ENCODE measurements at regions not wholly inside any gene's neighbourhood (a gene's known extent, or its start where the extent isn't known, plus 50 kb on each side); places are given as distances from the start of the nearest gene placed in this dataset.
"Not testable (repeated sequence)": the region's sequence is repeated elsewhere in the genome, so short reads cannot be mapped to it uniquely, and the experiment has no call there.

GRCh38 chr5:85395526-85395925 is 1010.8 kb upstream of the EDIL3 start:
- Mint-ChIP-seq H3K4me1 (ENCODE audit: low read depth) (no peaks in the 10 kb centered on the region), H3K36me3 (ENCODE audit: low read depth) (no peaks in the 10 kb centered on the region), H3K27ac (no peak overlapping the region), H3K27me3 (no peaks in the 10 kb centered on the region), H3K9me3 (peaks cover 5% of the 10 kb centered on the region), H3K4me3 (no peak overlapping the region)

- Mint-ChIP-seq H3K4me1 (ENCODE audit: low read depth) (no peaks in the 10 kb centered on the region), H3K9me3 (peaks cover 5% of the 10 kb centered on the region), H3K27ac (no peak overlapping the region), H3K36me3 (ENCODE audit: low read depth) (no peaks in the 10 kb centered on the region), H3K27me3 (no peaks in the 10 kb centered on the region), H3K4me3 (no peak overlapping the region)
Observed at GRCh38 chr5:85397451-85397850, 1012.8 kb upstream of the EDIL3 start.

GRCh38 chr5:85428426-85428934 is 1043.8 kb upstream of the EDIL3 start:
- Mint-ChIP-seq H3K27me3 (no peaks in the 10 kb centered on the region), H3K36me3 (ENCODE audit: low read depth) (no peaks in the 10 kb centered on the region), H3K27ac (no peak overlapping the region), H3K4me1 (ENCODE audit: low read depth) (no peaks in the 10 kb centered on the region), H3K9me3 (peaks cover 14% of the 10 kb centered on the region), H3K4me3 (no peak overlapping the region)

GRCh38 chr5:85431726-85432125 is 1047.0 kb upstream of the EDIL3 start:
- not testable (repeated sequence) for H3K4me3 Mint-ChIP-seq; H3K36me3 Mint-ChIP-seq (ENCODE audit: low read depth); H3K4me1 Mint-ChIP-seq (ENCODE audit: low read depth); H3K27ac Mint-ChIP-seq; H3K27me3 Mint-ChIP-seq
- peaks cover 21% of the 10 kb centered on the region for H3K9me3 Mint-ChIP-seq

- no peaks in the 10 kb centered on the region for H3K27me3 Mint-ChIP-seq
- peaks cover 15% of the 10 kb centered on the region for H3K9me3 Mint-ChIP-seq
- H3K36me3 Mint-ChIP-seq (ENCODE audit: low read depth), result no peaks in the 10 kb centered on the region
- no peak overlapping the region for H3K27ac Mint-ChIP-seq
- no peaks in the 10 kb centered on the region for H3K4me1 Mint-ChIP-seq (ENCODE audit: low read depth)
- no peak overlapping the region for H3K4me3 Mint-ChIP-seq
Observed at GRCh38 chr5:85441156-85441555, 1056.5 kb upstream of the EDIL3 start.

- Mint-ChIP-seq H3K27me3 (no peaks in the 10 kb centered on the region), H3K36me3 (ENCODE audit: low read depth) (no peaks in the 10 kb centered on the region), H3K27ac (no peak overlapping the region), H3K4me1 (ENCODE audit: low read depth) (no peaks in the 10 kb centered on the region), H3K4me3 (no peak overlapping the region), H3K9me3 (peaks cover 15% of the 10 kb centered on the region)
Observed at GRCh38 chr5:85441853-85442252, 1057.2 kb upstream of the EDIL3 start.

GRCh38 chr5:85452322-85453025 is 1067.8 kb upstream of the EDIL3 start:
- Mint-ChIP-seq H3K4me3 (no peak overlapping the region), H3K36me3 (ENCODE audit: low read depth) (no peaks in the 10 kb centered on the region), H3K9me3 (peaks cover 10% of the 10 kb centered on the region), H3K27ac (no peak overlapping the region), H3K27me3 (no peaks in the 10 kb centered on the region), H3K4me1 (ENCODE audit: low read depth) (no peaks in the 10 kb centered on the region)

GRCh38 chr5:85453026-85453349 is 1068.3 kb upstream of the EDIL3 start:
- Mint-ChIP-seq H3K36me3 (ENCODE audit: low read depth) (no peaks in the 10 kb centered on the region), H3K4me1 (ENCODE audit: low read depth) (no peaks in the 10 kb centered on the region), H3K4me3 (no peak overlapping the region), H3K9me3 (peaks cover 14% of the 10 kb centered on the region), H3K27me3 (no peaks in the 10 kb centered on the region), H3K27ac (no peak overlapping the region)

- Mint-ChIP-seq H3K36me3 (ENCODE audit: low read depth) (no peaks in the 10 kb centered on the region), H3K9me3 (peaks cover 9% of the 10 kb centered on the region), H3K27me3 (no peaks in the 10 kb centered on the region), H3K4me1 (ENCODE audit: low read depth) (no peaks in the 10 kb centered on the region), H3K27ac (no peak overlapping the region), H3K4me3 (no peak overlapping the region)
Observed at GRCh38 chr5:85458319-85458718, 1073.6 kb upstream of the EDIL3 start.

- no peaks in the 10 kb centered on the region for H3K36me3 Mint-ChIP-seq (ENCODE audit: low read depth)
- no peak overlapping the region for H3K4me3 Mint-ChIP-seq
- peaks cover 8% of the 10 kb centered on the region for H3K9me3 Mint-ChIP-seq
- H3K27ac Mint-ChIP-seq, result no peak overlapping the region
- H3K4me1 Mint-ChIP-seq (ENCODE audit: low read depth), result no peaks in the 10 kb centered on the region
- H3K27me3 Mint-ChIP-seq, result no peaks in the 10 kb centered on the region
Observed at GRCh38 chr5:85462957-85463356, 1078.3 kb upstream of the EDIL3 start.

- Mint-ChIP-seq H3K27ac (no peak overlapping the region), H3K27me3 (no peaks in the 10 kb centered on the region), H3K4me1 (ENCODE audit: low read depth) (no peaks in the 10 kb centered on the region), H3K4me3 (no peak overlapping the region), H3K9me3 (peaks cover 24% of the 10 kb centered on the region), H3K36me3 (ENCODE audit: low read depth) (no peaks in the 10 kb centered on the region)
Observed at GRCh38 chr5:85466423-85466822, 1081.7 kb upstream of the EDIL3 start.

GRCh38 chr5:85472749-85473148 is 1088.1 kb upstream of the EDIL3 start:
- no peak overlapping the region for H3K27ac Mint-ChIP-seq
- H3K4me3 Mint-ChIP-seq, result no peak overlapping the region
- no peaks in the 10 kb centered on the region for H3K4me1 Mint-ChIP-seq (ENCODE audit: low read depth)
- no peaks in the 10 kb centered on the region for H3K27me3 Mint-ChIP-seq
- peaks cover 30% of the 10 kb centered on the region for H3K9me3 Mint-ChIP-seq
- H3K36me3 Mint-ChIP-seq (ENCODE audit: low read depth), result no peaks in the 10 kb centered on the region

- H3K27ac Mint-ChIP-seq; H3K27me3 Mint-ChIP-seq; H3K36me3 Mint-ChIP-seq (ENCODE audit: low read depth); H3K4me3 Mint-ChIP-seq; H3K4me1 Mint-ChIP-seq (ENCODE audit: low read depth): not testable (repeated sequence)
- H3K9me3 Mint-ChIP-seq, result peaks cover 16% of the 10 kb centered on the region
Observed at GRCh38 chr5:85475151-85475550, 1090.5 kb upstream of the EDIL3 start.

- Mint-ChIP-seq H3K27ac (no peak overlapping the region), H3K36me3 (ENCODE audit: low read depth) (no peaks in the 10 kb centered on the region), H3K4me3 (no peak overlapping the region), H3K9me3 (peaks cover 18% of the 10 kb centered on the region), H3K27me3 (no peaks in the 10 kb centered on the region), H3K4me1 (ENCODE audit: low read depth) (no peaks in the 10 kb centered on the region)
Observed at GRCh38 chr5:85476617-85477016, 1091.9 kb upstream of the EDIL3 start.

GRCh38 chr5:85479849-85480248 is 1095.2 kb upstream of the EDIL3 start:
- Mint-ChIP-seq H3K9me3 (peaks cover 17% of the 10 kb centered on the region), H3K27me3 (no peaks in the 10 kb centered on the region)

GRCh38 chr5:85484982-85485574 is 1100.4 kb upstream of the EDIL3 start:
- H3K4me1 Mint-ChIP-seq (ENCODE audit: low read depth), result no peaks in the 10 kb centered on the region
- H3K27ac Mint-ChIP-seq, result no peak overlapping the region
- no peaks in the 10 kb centered on the region for H3K36me3 Mint-ChIP-seq (ENCODE audit: low read depth)
- H3K27me3 Mint-ChIP-seq, result no peaks in the 10 kb centered on the region
- peaks cover 16% of the 10 kb centered on the region for H3K9me3 Mint-ChIP-seq
- no peak overlapping the region for H3K4me3 Mint-ChIP-seq

More at GRCh38 chr5:85479849-85480248, 1095.2 kb upstream of the EDIL3 start:
- no peaks in the 10 kb centered on the region for H3K36me3 Mint-ChIP-seq (ENCODE audit: low read depth)
- no peak overlapping the region for H3K4me3 Mint-ChIP-seq
- H3K27ac Mint-ChIP-seq, result no peak overlapping the region
- no peaks in the 10 kb centered on the region for H3K4me1 Mint-ChIP-seq (ENCODE audit: low read depth)

All from stimulated activated naive CD8-positive, alpha-beta T cell treated with anti-CD3 and anti-CD28 coated beads, Interleukin-15, Interleukin-2, amounts not matched to agents 100 ng/mL and 50 ng/mL, for 24 hours (primary cell).